GM23248 (cell line): ENCODE measurements at regions not wholly inside any gene's neighbourhood (a gene's known extent, or its start where the extent isn't known, plus 50 kb on each side); places are given as distances from the start of the nearest gene placed in this dataset.
A peak's percentile ranks its signal among the peaks of the same experiment; 100 is the strongest.

Experiments
- DNase-seq: peaks from one replicate; pipeline ENCODE4 v3.0.0-alpha.2; 2015
- H2AFZ ChIP-seq: fragments of 200-600 bp; sonication (generic); 2 replicates; pipeline ENCODE4 v1.6.1; 2016; ENCODE audit warnings: antibody characterized with exemption
- H3F3A ChIP-seq: fragments of 200-600 bp; sonication (generic); 2 replicates; pipeline ENCODE4 v1.6.1; 2016; ENCODE audit warnings: mild to moderate bottlenecking, antibody characterized with exemption, mixed run types; ENCODE audit not compliant: insufficient read depth
- H3K27ac ChIP-seq: fragments of 200-600 bp; sonication (generic); 2 replicates; pipeline ENCODE4 v1.5.1; 2016; ENCODE audit warnings: mild to moderate bottlenecking
- H3K27me3 ChIP-seq: fragments of 200-600 bp; sonication (generic); replicated peaks from 2 replicates; pipeline ENCODE4 v1.6.1; 2016; ENCODE audit warnings: mild to moderate bottlenecking; ENCODE audit not compliant: insufficient read depth
- H3K36me3 ChIP-seq: fragments of 200-600 bp; sonication (generic); 2 replicates; pipeline ENCODE4 v1.6.1; 2016; ENCODE audit warnings: low read depth, mild to moderate bottlenecking
- H3K4me1 ChIP-seq: fragments of 200-600 bp; sonication (generic); 2 replicates; pipeline ENCODE4 v1.6.1; 2016; ENCODE audit warnings: mild to moderate bottlenecking; ENCODE audit not compliant: insufficient read depth
- H3K4me2 ChIP-seq: fragments of 200-600 bp; sonication (generic); one replicate; pipeline ENCODE4 v1.6.1; 2016; ENCODE audit warnings: mild to moderate bottlenecking; ENCODE audit not compliant: unreplicated experiment
- H3K4me3 ChIP-seq: fragments of 200-600 bp; sonication (generic); 2 replicates; pipeline ENCODE4 v1.5.1; 2016; ENCODE audit warnings: mild to moderate bottlenecking
- H3K79me2 ChIP-seq: fragments of 200-600 bp; sonication (generic); 2 replicates; pipeline ENCODE4 v1.6.1; 2016; ENCODE audit warnings: mild to moderate bottlenecking; ENCODE audit not compliant: insufficient read depth
- H3K9ac ChIP-seq: fragments of 200-600 bp; sonication (generic); 2 replicates; pipeline ENCODE4 v1.6.1; 2016; ENCODE audit warnings: mild to moderate bottlenecking
- H3K9me2 ChIP-seq: fragments of 200-600 bp; sonication (generic); 2 replicates; pipeline ENCODE4 v1.6.1; 2016; ENCODE audit warnings: mixed run types, mild to moderate bottlenecking, moderate library complexity; ENCODE audit not compliant: insufficient read depth
- H3K9me3 ChIP-seq: fragments of 200-600 bp; sonication (generic); one replicate; pipeline ENCODE4 v1.6.1; 2017; ENCODE audit warnings: low read depth
- H4K20me1 ChIP-seq: fragments of 200-600 bp; sonication (generic); 2 replicates; pipeline ENCODE4 v1.6.0; 2016; ENCODE audit not compliant: insufficient read depth
- EZH2 ChIP-seq: fragments of 200-600 bp; sonication (generic); IDR thresholded peaks from 2 replicates; pipeline ENCODE4 v1.6.1; 2018; ENCODE audit warnings: antibody characterized with exemption, mild to moderate bottlenecking; ENCODE audit not compliant: insufficient read depth, poor library complexity, severe bottlenecking
- EZH2phosphoT487 ChIP-seq: fragments of 200-600 bp; sonication (generic); IDR thresholded peaks from 2 replicates; pipeline ENCODE4 v1.6.1; 2018; ENCODE audit warnings: antibody characterized with exemption, moderate library complexity, mild to moderate bottlenecking, low read depth; ENCODE audit not compliant: insufficient read depth
- WGBS, 2 experiments: methylation state at CpG; one replicate each; pipeline ENCODE4 v1.1.6; 2015 to 2017; ENCODE audit warnings: low lambda C conversion rate in 2 of 2, low coverage in 1 of 2; ENCODE audit errors: missing lambda C conversion rate in 2 of 2; 5-methylcytosine and 5-hydroxymethylcytosine counted together
- in situ Hi-C: fragments of 300-500 bp; cut with MboI; formaldehyde crosslinking; loops from 2 replicates; pipeline ENCODE4 v1.15.0; 2020

GRCh38 chr12:70150230-70150629 is 93.0 kb upstream of the CNOT2 start:
- Histone ChIP-seq H2AFZ (no peak overlapping the region), H3K4me1 (no peaks in the 10 kb centered on the region), H3K4me3 (no peak overlapping the region), H3K27me3 (no peaks in the 10 kb centered on the region), H3F3A (no peaks in the 10 kb centered on the region), H3K9me2 (no peaks in the 10 kb centered on the region), H3K27ac (no peak overlapping the region), H3K9me3 (no peaks in the 10 kb centered on the region), H3K79me2 (no peaks in the 10 kb centered on the region), H4K20me1 (no peaks in the 10 kb centered on the region), H3K4me2 (no peak overlapping the region), H3K36me3 (no peaks in the 10 kb centered on the region), H3K9ac (no peak overlapping the region)
- WGBS, 2 experiments, result 44 to 47% methylated on average over 2 of the region's 2 CpGs
- no peak for DNase-seq
- in situ Hi-C loops, result no loop called here
- TF ChIP-seq EZH2phosphoT487 (no peak), EZH2 (no peak)

- TF ChIP-seq EZH2, result no peak
- H3K27me3 ChIP-seq, result no peaks in the 10 kb centered on the region
- H3K36me3 ChIP-seq, result no peaks in the 10 kb centered on the region
- no peaks in the 10 kb centered on the region for H3K79me2 ChIP-seq
- no peak for DNase-seq
- no peaks in the 10 kb centered on the region for H3K4me1 ChIP-seq
- H3K9me2 ChIP-seq, result no peaks in the 10 kb centered on the region
- no peak overlapping the region for H3K9ac ChIP-seq
- H3K27ac ChIP-seq, result no peak overlapping the region
- in situ Hi-C loops, result no loop called here
- 36 to 37% methylated on average over 4 of the region's 4 CpGs for WGBS, 2 experiments
- no peak overlapping the region for H2AFZ ChIP-seq
- no peaks in the 10 kb centered on the region for H3F3A ChIP-seq
- H3K4me2 ChIP-seq, result no peak overlapping the region
- no peaks in the 10 kb centered on the region for H4K20me1 ChIP-seq
- H3K9me3 ChIP-seq, result no peaks in the 10 kb centered on the region
- H3K4me3 ChIP-seq, result no peak overlapping the region
These were observed 91.2 kb upstream of the CNOT2 start for GRCh38 chr12:70151993-70152392.

DNA sequence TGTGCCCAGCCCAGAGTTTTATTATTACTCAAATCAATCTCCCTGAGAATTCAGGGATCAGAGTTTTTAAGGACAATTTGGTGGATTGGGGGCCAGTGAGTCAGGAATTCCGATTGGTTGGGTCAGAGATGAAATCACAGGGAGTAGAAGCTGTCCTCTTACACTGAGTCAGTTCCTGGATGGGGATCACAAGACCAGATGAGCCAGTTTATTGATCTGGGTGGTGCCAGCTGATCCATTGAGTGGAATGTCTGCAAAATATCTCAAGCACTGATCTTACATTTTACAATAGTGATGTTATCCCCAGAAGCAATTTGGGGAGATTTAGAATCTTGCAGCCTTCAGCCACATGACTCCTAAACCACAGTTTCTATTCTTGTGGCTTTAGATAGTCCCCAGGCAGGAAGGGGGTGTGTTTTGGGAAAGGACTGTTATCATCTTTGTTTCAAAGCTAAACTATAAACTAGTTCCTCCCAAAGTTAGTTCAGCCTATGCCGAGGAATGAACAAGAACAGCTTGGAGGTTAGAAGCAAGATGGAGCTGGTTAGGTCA is 89.1 kb upstream of the CNOT2 start:
- Histone ChIP-seq H3F3A (no peaks in the 10 kb centered on the region), H3K9ac (no peak overlapping the region), H3K9me3 (no peaks in the 10 kb centered on the region), H3K36me3 (no peaks in the 10 kb centered on the region), H3K4me3 (no peak overlapping the region), H3K27ac (no peak overlapping the region), H3K4me2 (no peak overlapping the region), H4K20me1 (no peaks in the 10 kb centered on the region), H3K4me1 (no peaks in the 10 kb centered on the region), H2AFZ (no peak overlapping the region), H3K79me2 (no peaks in the 10 kb centered on the region), H3K9me2 (no peaks in the 10 kb centered on the region), H3K27me3 (no peaks in the 10 kb centered on the region)
- DNase-seq, result peak; percentile 26
- 29 to 38% methylated on average over 2 of the region's 2 CpGs for WGBS, 2 experiments
- TF ChIP-seq EZH2phosphoT487 (no peak), EZH2 (no peak)
- in situ Hi-C loops, result no loop called here

GRCh38 chr12:70154960-70155589 is 88.2 kb upstream of the CNOT2 start:
- Histone ChIP-seq H3K79me2 (no peaks in the 10 kb centered on the region), H3K9ac (no peak overlapping the region), H3K9me3 (no peaks in the 10 kb centered on the region), H4K20me1 (no peaks in the 10 kb centered on the region), H3K36me3 (no peaks in the 10 kb centered on the region), H3K4me3 (no peak overlapping the region), H3K4me1 (no peaks in the 10 kb centered on the region), H3F3A (no peaks in the 10 kb centered on the region), H3K27ac (no peak overlapping the region), H3K4me2 (no peak overlapping the region), H3K9me2 (no peaks in the 10 kb centered on the region), H2AFZ (no peak overlapping the region), H3K27me3 (no peaks in the 10 kb centered on the region)
- TF ChIP-seq EZH2 (no peak), EZH2phosphoT487 (no peak)
- no peak for DNase-seq
- in situ Hi-C loops, result no loop called here

DNA sequence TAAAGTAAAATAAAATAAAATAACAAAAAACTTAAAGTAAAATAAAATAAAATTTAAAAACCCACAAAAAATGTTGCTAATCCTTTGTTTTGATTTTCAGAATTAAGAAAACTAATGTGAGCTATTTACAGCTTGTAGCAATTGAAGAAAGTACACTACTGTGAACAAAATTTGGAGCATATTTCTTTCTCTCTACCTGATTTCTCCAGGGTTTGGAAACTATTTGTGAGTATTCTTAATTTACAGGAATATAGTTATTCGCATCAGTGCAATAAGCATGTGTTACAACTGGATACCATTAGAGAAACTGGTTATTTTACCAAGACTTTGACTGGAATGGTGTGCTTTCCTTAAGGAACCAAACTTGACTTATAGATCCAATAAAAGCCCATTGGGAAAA is 86.1 kb upstream of the CNOT2 start:
- no peaks in the 10 kb centered on the region for H3F3A ChIP-seq
- no peaks in the 10 kb centered on the region for H3K36me3 ChIP-seq
- no peak overlapping the region for H2AFZ ChIP-seq
- no peak overlapping the region for H3K4me3 ChIP-seq
- in situ Hi-C loops, result no loop called here
- 32 to 43% methylated on average over 1 of the region's 1 CpG for WGBS, 2 experiments
- no peak overlapping the region for H3K9ac ChIP-seq
- H3K27ac ChIP-seq, result no peak overlapping the region
- TF ChIP-seq EZH2, result no peak
- TF ChIP-seq EZH2phosphoT487, result no peak
- no peaks in the 10 kb centered on the region for H3K79me2 ChIP-seq
- DNase-seq, result no peak
- no peaks in the 10 kb centered on the region for H3K9me3 ChIP-seq
- H3K27me3 ChIP-seq, result no peaks in the 10 kb centered on the region
- no peaks in the 10 kb centered on the region for H4K20me1 ChIP-seq
- no peaks in the 10 kb centered on the region for H3K9me2 ChIP-seq
- H3K4me1 ChIP-seq, result no peaks in the 10 kb centered on the region
- H3K4me2 ChIP-seq, result no peak overlapping the region
